Endodermal cell (in vitro differentiated cells): ENCODE measurements at regions not wholly inside any gene's neighbourhood (a gene's known extent, or its start where the extent isn't known, plus 50 kb on each side); places are given as distances from the start of the nearest gene placed in this dataset.

Source experiments
- DNase-seq: peaks from one replicate; pipeline ENCODE4 v3.0.0-alpha.2; 2017
- H3K27ac ChIP-seq: 2 replicates; pipeline ENCODE4 v1.5.1; 2013; ENCODE audit warnings: mild to moderate bottlenecking, low read depth, low read length, moderate library complexity
- H3K27me3 ChIP-seq: 2 replicates; pipeline ENCODE4 v1.6.1; 2013; ENCODE audit warnings: mild to moderate bottlenecking, low read length, moderate library complexity; ENCODE audit not compliant: insufficient read depth, control insufficient read depth, poor library complexity, severe bottlenecking
- H3K36me3 ChIP-seq: 2 replicates; pipeline ENCODE4 v1.7.0; 2013; ENCODE audit warnings: mild to moderate bottlenecking, low read length, moderate library complexity; ENCODE audit not compliant: control insufficient read depth, insufficient read depth
- H3K4me1 ChIP-seq: one replicate; pipeline ENCODE4 v1.7.0; 2013; ENCODE audit warnings: low read length; ENCODE audit not compliant: control insufficient read depth, insufficient read depth
- H3K4me3 ChIP-seq: 2 replicates; pipeline ENCODE4 v1.5.1; 2013; ENCODE audit warnings: mild to moderate bottlenecking, low read length, moderate library complexity
- H3K9ac ChIP-seq: 2 replicates; pipeline ENCODE4 v1.6.1; 2013; ENCODE audit warnings: mild to moderate bottlenecking, low read length, moderate library complexity; ENCODE audit not compliant: poor library complexity, severe bottlenecking; ENCODE audit errors: extremely low read depth
- H3K9me3 ChIP-seq: 2 replicates; pipeline ENCODE4 v1.6.1; 2013; ENCODE audit warnings: mild to moderate bottlenecking, low read length, moderate library complexity; ENCODE audit not compliant: control insufficient read depth
- H3K27ac Mint-ChIP-seq: 2 replicates; pipeline ENCODE4 v1.8.0; 2020; ENCODE audit warnings: mixed read lengths
- H3K27me3 Mint-ChIP-seq: 2 replicates; pipeline ENCODE4 v1.8.0; 2021; ENCODE audit warnings: mild to moderate bottlenecking, mixed read lengths; ENCODE audit not compliant: insufficient read depth
- H3K36me3 Mint-ChIP-seq: 2 replicates; pipeline ENCODE4 v1.8.0; 2020; ENCODE audit warnings: low read depth, mixed read lengths
- H3K4me1 Mint-ChIP-seq: 2 replicates; pipeline ENCODE4 v1.8.0; 2020; ENCODE audit warnings: mixed read lengths
- H3K4me3 Mint-ChIP-seq: 2 replicates; pipeline ENCODE4 v1.8.0; 2020; ENCODE audit warnings: mild to moderate bottlenecking, moderate library complexity, mixed read lengths
- H3K9me3 Mint-ChIP-seq: 2 replicates; pipeline ENCODE4 v1.8.0; 2020; ENCODE audit warnings: mild to moderate bottlenecking, mixed read lengths
- CTCF ChIP-seq: fragments of 200-600 bp; sonication (generic); conservative IDR thresholded peaks from 2 replicates; pipeline ENCODE4 v1.5.0; 2021; ENCODE audit warnings: antibody characterized with exemption, mild to moderate bottlenecking
- WGBS, 2 experiments: methylation state at CpG; one replicate each; pipeline versions ENCODE4 v1.1.5 to v1.1.7; 2013; ENCODE audit warnings: missing lambda C conversion rate in 2 of 2, mixed read lengths in 1 of 2; ENCODE audit not compliant: insufficient coverage in 1 of 2, insufficient read length in 1 of 2; 5-methylcytosine and 5-hydroxymethylcytosine counted together

- Histone ChIP-seq H3K9me3 (no peaks in the 10 kb centered on the region), H3K27me3 (no peaks in the 10 kb centered on the region), H3K4me1 (no peaks in the 10 kb centered on the region), H3K36me3 (no peaks in the 10 kb centered on the region), H3K9ac (no peak overlapping the region), H3K27ac (no peak overlapping the region), H3K4me3 (no peak overlapping the region)
- DNase-seq, result no peak
- TF ChIP-seq CTCF, result no peak
- H3K4me1 Mint-ChIP-seq, result peaks cover 1% of the 10 kb centered on the region
- H3K9me3 Mint-ChIP-seq, result no peaks in the 10 kb centered on the region
- no peak overlapping the region for H3K4me3 Mint-ChIP-seq
- no peaks in the 10 kb centered on the region for H3K36me3 Mint-ChIP-seq
- no peaks in the 10 kb centered on the region for H3K27me3 Mint-ChIP-seq
- H3K27ac Mint-ChIP-seq, result no peak overlapping the region
- WGBS, 2 experiments, result 82 to 88% methylated on average over 3 to 5 of the region's 5 CpGs
These were observed 56.2 kb upstream of the CLDN5 start for GRCh38 chr22:19580291-19580890.

DNA sequence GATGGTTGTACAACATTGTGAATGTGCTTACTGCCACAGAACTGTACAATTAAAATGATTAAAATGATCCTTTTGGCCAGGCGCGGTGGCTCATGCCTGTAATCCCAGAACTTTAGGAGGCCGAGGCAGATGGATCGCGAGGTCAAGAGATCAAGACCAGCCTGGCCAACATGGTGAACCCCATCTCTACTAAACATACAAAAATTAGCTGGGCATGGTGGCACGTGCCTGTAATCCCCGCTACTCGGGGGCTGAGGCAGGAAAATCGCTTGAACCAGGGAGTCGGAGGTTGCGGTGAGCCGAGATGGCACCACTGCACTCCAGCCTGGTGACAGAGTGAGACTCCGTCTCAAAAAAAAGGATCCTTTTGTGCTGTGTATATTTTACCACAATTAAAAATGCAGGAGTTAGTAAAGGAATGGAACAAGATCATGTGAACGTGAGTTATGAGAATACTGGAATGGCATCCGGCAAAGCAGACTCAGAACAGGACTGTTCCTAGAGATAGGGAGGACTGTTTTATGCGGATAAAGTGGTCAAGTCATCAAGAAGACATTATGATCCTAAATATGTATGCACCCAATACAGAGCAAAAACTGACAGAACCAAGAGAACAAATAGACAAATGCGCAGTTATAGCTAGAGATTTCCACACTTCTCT, 58.0 kb upstream of the CLDN5 start:
- peaks cover under 1% of the 10 kb centered on the region for H3K4me1 Mint-ChIP-seq
- no peaks in the 10 kb centered on the region for H3K27me3 Mint-ChIP-seq
- H3K27ac Mint-ChIP-seq, result no peak overlapping the region
- H3K4me3 ChIP-seq, result no peak overlapping the region
- DNase-seq, result no peak
- no peak for TF ChIP-seq CTCF
- no peaks in the 10 kb centered on the region for H3K4me1 ChIP-seq
- 87 to 88% methylated on average over 17 of the region's 17 CpGs for WGBS, 2 experiments
- H3K9me3 ChIP-seq, result no peaks in the 10 kb centered on the region
- H3K27ac ChIP-seq, result no peak overlapping the region
- no peaks in the 10 kb centered on the region for H3K36me3 Mint-ChIP-seq
- H3K27me3 ChIP-seq, result no peaks in the 10 kb centered on the region
- H3K9ac ChIP-seq, result no peak overlapping the region
- no peaks in the 10 kb centered on the region for H3K9me3 Mint-ChIP-seq
- no peaks in the 10 kb centered on the region for H3K36me3 ChIP-seq
- no peak overlapping the region for H3K4me3 Mint-ChIP-seq

DNA sequence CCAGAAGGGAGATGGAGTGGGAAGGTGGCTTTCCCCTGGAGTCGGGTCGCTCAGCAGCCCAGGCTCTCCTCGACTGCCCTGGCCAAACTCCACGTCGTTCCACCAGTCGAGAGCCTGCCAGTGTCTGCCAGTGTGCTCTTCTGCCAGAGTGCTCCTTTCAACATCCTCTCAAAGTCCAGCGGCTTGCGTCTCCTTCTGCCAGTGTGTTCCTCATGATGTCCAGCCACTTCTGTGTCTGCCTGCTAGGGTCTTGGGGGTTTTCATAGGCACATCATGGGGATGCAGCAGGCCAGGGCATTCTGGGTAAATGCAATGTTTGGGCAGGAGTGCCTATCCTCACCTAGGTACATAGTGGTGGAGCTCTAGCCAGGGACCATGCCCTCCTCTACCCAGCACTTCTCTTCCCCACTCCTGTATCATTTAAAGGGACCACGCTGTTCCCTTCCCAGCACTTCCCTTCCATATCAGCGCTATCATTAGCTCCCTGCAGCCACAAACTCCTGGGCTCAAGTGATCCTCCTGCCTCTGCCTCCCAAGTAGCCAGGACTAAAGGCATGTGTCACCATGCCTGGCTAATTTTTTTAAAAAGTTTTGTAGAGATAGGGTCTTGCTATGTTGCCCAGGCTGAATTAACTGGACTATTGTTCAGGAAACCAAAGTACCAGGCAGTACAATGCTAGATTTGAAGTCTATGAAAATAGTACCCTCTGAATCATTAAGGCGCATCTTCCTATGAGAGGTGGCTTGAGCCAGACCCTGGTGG, 62.9 kb upstream of the CLDN5 start:
- TF ChIP-seq CTCF, result no peak
- H3K27me3 Mint-ChIP-seq, result no peaks in the 10 kb centered on the region
- Histone ChIP-seq H3K4me1 (no peaks in the 10 kb centered on the region), H3K9me3 (no peaks in the 10 kb centered on the region), H3K9ac (no peak overlapping the region), H3K27me3 (no peaks in the 10 kb centered on the region), H3K27ac (no peak overlapping the region), H3K36me3 (no peaks in the 10 kb centered on the region), H3K4me3 (no peak overlapping the region)
- H3K4me3 Mint-ChIP-seq, result no peak overlapping the region
- no peak overlapping the region for H3K27ac Mint-ChIP-seq
- H3K9me3 Mint-ChIP-seq, result no peaks in the 10 kb centered on the region
- no peaks in the 10 kb centered on the region for H3K4me1 Mint-ChIP-seq
- DNase-seq, result no peak
- 81 to 85% methylated on average over 10 to 11 of the region's 11 CpGs for WGBS, 2 experiments
- H3K36me3 Mint-ChIP-seq, result no peaks in the 10 kb centered on the region
